OCI-LY1 (cell line): ENCODE measurements at regions not wholly inside any gene's neighbourhood (a gene's known extent, or its start where the extent isn't known, plus 50 kb on each side); places are given as distances from the start of the nearest gene placed in this dataset.

Source experiments
- EZH2 ChIP-seq: fragments of 200-600 bp; sonication (generic), shearing (Covaris generic); IDR thresholded peaks from 2 replicates; pipeline ENCODE4 v1.8.0; 2017; ENCODE audit warnings: borderline replicate concordance, mixed run types, mild to moderate bottlenecking, antibody characterized with exemption, low read length, moderate library complexity, mixed read lengths
- TF ChIP-seq, protein P1 (sequence below): fragments of 200-600 bp; sonication (generic), shearing (Covaris generic); IDR thresholded peaks from 2 replicates; pipeline ENCODE4 v1.5.1; 2017; ENCODE audit warnings: mild to moderate bottlenecking, antibody characterized with exemption, low read length, moderate library complexity, mixed read lengths

DNA sequence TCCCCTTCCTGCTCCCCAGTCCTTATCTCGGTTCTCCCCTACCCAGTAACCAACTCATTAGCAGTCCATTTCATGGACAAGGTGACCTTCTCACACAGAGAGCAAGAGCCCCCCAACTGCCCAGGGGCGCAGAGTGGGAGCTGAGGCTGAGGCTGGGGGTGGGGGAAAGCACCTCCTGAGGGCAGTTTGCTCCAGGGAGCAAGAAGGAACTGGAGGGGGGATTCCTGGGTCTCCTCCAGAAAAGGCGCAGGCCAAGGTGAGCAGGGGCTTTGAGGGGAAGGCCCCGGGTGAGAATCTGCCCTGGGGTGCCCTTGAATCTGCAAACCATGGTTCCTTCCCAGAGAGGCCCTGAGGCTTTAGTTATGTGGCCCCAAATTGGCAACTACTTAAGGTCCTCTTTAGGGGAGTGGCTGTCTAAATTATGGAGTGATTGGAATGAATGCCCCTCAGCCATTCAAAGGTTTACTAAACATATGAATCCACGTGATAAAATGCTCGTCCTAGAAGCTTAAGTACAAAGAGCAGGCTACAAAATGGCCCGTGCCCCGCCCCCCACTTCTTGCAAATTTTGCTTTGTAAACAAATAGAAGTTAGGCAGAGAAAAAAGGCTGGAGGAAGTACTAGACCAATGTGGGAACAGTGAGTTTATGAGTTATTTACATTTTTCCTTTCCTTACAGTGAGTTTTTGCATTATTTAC lies 123.5 kb upstream of the HS6ST1 start:
- TF ChIP-seq, protein P1, sequence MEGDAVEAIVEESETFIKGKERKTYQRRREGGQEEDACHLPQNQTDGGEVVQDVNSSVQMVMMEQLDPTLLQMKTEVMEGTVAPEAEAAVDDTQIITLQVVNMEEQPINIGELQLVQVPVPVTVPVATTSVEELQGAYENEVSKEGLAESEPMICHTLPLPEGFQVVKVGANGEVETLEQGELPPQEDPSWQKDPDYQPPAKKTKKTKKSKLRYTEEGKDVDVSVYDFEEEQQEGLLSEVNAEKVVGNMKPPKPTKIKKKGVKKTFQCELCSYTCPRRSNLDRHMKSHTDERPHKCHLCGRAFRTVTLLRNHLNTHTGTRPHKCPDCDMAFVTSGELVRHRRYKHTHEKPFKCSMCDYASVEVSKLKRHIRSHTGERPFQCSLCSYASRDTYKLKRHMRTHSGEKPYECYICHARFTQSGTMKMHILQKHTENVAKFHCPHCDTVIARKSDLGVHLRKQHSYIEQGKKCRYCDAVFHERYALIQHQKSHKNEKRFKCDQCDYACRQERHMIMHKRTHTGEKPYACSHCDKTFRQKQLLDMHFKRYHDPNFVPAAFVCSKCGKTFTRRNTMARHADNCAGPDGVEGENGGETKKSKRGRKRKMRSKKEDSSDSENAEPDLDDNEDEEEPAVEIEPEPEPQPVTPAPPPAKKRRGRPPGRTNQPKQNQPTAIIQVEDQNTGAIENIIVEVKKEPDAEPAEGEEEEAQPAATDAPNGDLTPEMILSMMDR: no peak
- no peak for TF ChIP-seq EZH2
